Stimulated activated CD4-positive, alpha-beta T cell treated with anti-CD3 and anti-CD28 coated beads, TNF-alpha, amount 100 ng/mL, for 24 hours (primary cell): ENCODE measurements at regions not wholly inside any gene's neighbourhood (a gene's known extent, or its start where the extent isn't known, plus 50 kb on each side); places are given as distances from the start of the nearest gene placed in this dataset.

ENCODE experiments used
- DNase-seq, 3 experiments: peaks; one replicate each; pipeline ENCODE4 v3.0.0-alpha.2; 2020; ENCODE audit warnings: low read depth in 3 of 3

- no peak for DNase-seq
Observed at GRCh38 chr11:127644366-127644765, 643.8 kb upstream of the KIRREL3 start.

- no peak for DNase-seq
Observed at GRCh38 chr11:127643268-127644058, 642.9 kb upstream of the KIRREL3 start.

GRCh38 chr11:127640561-127641451 lies 640.2 kb upstream of the KIRREL3 start:
- no peak for DNase-seq

GRCh38 chr11:127639916-127640315 lies 639.3 kb upstream of the KIRREL3 start:
- DNase-seq, result no peak

GRCh38 chr11:127632976-127633680 lies 632.6 kb upstream of the KIRREL3 start:
- no peak for DNase-seq

- no peak for DNase-seq
Observed at GRCh38 chr11:127632546-127632945, 632.0 kb upstream of the KIRREL3 start.

- DNase-seq, result no peak
Observed at GRCh38 chr11:127631974-127632373, 631.4 kb upstream of the KIRREL3 start.

GRCh38 chr11:127629200-127629599 lies 628.6 kb upstream of the KIRREL3 start:
- DNase-seq, result no peak

GRCh38 chr11:127628458-127628785 lies 627.9 kb upstream of the KIRREL3 start:
- DNase-seq, result no peak

GRCh38 chr11:127627629-127628457 lies 627.3 kb upstream of the KIRREL3 start:
- DNase-seq, result no peak

- DNase-seq, result no peak
Observed at GRCh38 chr11:127627204-127627603, 626.6 kb upstream of the KIRREL3 start.

- DNase-seq, result no peak
Observed at GRCh38 chr11:127625402-127625801, 624.8 kb upstream of the KIRREL3 start.

- no peak for DNase-seq
Observed at GRCh38 chr11:127624306-127624856, 623.8 kb upstream of the KIRREL3 start.

- DNase-seq, result no peak
Observed at GRCh38 chr11:127622686-127623085, 622.1 kb upstream of the KIRREL3 start.

- no peak for DNase-seq
Observed at GRCh38 chr11:127620671-127621070, 620.1 kb upstream of the KIRREL3 start.

GRCh38 chr11:127619946-127620345 lies 619.4 kb upstream of the KIRREL3 start:
- DNase-seq, result no peak

- DNase-seq, result no peak
Observed at GRCh38 chr11:127618721-127619120, 618.2 kb upstream of the KIRREL3 start.

- no peak for DNase-seq
Observed at GRCh38 chr11:127616158-127616557, 615.6 kb upstream of the KIRREL3 start.

- DNase-seq, result no peak
Observed at GRCh38 chr11:127612607-127613006, 612.0 kb upstream of the KIRREL3 start.

GRCh38 chr11:127609025-127609773 lies 608.6 kb upstream of the KIRREL3 start:
- DNase-seq, result no peak
